Upper lobe of left lung (tissue), 6 donors: ENCODE measurements at regions not wholly inside any gene's neighbourhood (a gene's known extent, or its start where the extent isn't known, plus 50 kb on each side); places are given as distances from the start of the nearest gene placed in this dataset.
"Not testable (repeated sequence)": the region's sequence is repeated elsewhere in the genome, so short reads cannot be mapped to it uniquely, and the experiment has no call there.

ENCODE experiments used
- ATAC-seq, 2 donors: fragments of 200-7000 bp; cut with Tn5 transposase; one replicate each; pipeline ENCODE4 v1.9.1; 2022; ENCODE audit warnings: mild to moderate bottlenecking in 2 of 2, moderate library complexity in 2 of 2; ENCODE audit not compliant: low FRiP score in 2 of 2
- DNase-seq, 2 donors: peaks; one replicate each; pipeline ENCODE4 v3.0.0-alpha.2; 2019 to 2020
- H3K27ac ChIP-seq, 4 donors: fragments of 200-600 bp; sonication (generic); one replicate each; pipeline ENCODE4 v1.5.1; 2016 to 2019
- H3K27me3 ChIP-seq, 4 donors: fragments of 200-600 bp; sonication (generic); one replicate each; pipeline ENCODE4 v1.5.1; 2017 to 2019
- H3K36me3 ChIP-seq, 4 donors: fragments of 200-600 bp; sonication (generic); one replicate each; pipeline ENCODE4 v1.5.1; 2016 to 2019
- H3K4me1 ChIP-seq, 4 donors: fragments of 200-600 bp; sonication (generic); one replicate each; pipeline ENCODE4 v1.5.1; 2018 to 2019
- H3K4me3 ChIP-seq, 4 donors: fragments of 200-600 bp; sonication (generic); one replicate each; pipeline ENCODE4 v1.5.1; 2017 to 2019; ENCODE audit warnings: mild to moderate bottlenecking in 2 of 4, moderate library complexity in 1 of 4
- H3K9me3 ChIP-seq, 4 donors: fragments of 200-600 bp; sonication (generic); one replicate each; pipeline ENCODE4 v1.5.1; 2018 to 2019
- CTCF ChIP-seq, 6 experiments: fragments of 450-650 bp in 4 of 6; fragments of 200-600 bp in 2 of 6; sonication (generic) in 2 of 6; IDR thresholded peaks; one replicate each; pipeline ENCODE4 v1.5.1; 2016 to 2019; ENCODE audit warnings: antibody characterized with exemption in 6 of 6
- EP300 ChIP-seq, 4 donors: sonication (generic); formaldehyde crosslinking; IDR thresholded peaks; one replicate each; pipeline ENCODE4 v1.5.1; 2017; ENCODE audit warnings: antibody characterized with exemption in 4 of 4, control low read depth in 2 of 4
- POLR2A ChIP-seq, 4 donors: fragments of 450-650 bp; IDR thresholded peaks; one replicate each; pipeline ENCODE4 v1.5.1; 2016 to 2017; ENCODE audit warnings: antibody characterized with exemption in 4 of 4, mild to moderate bottlenecking in 2 of 4
- POLR2AphosphoS5 ChIP-seq, 2 donors: sonication (generic); formaldehyde crosslinking; IDR thresholded peaks; one replicate each; pipeline ENCODE4 v1.5.1; 2017; ENCODE audit warnings: antibody characterized with exemption in 2 of 2
- WGBS, 2 donors: methylation state at CpG; one replicate each; pipeline ENCODE4 v1.1.5; 2017 to 2018; 5-methylcytosine and 5-hydroxymethylcytosine counted together
- donor health status: DM: no; HTN: no; CAD: no; lungs with moderate emphysema.
- donor health status: DM: no; HTN: yes; CAD: no; lungs with severe emphysema.

DNA sequence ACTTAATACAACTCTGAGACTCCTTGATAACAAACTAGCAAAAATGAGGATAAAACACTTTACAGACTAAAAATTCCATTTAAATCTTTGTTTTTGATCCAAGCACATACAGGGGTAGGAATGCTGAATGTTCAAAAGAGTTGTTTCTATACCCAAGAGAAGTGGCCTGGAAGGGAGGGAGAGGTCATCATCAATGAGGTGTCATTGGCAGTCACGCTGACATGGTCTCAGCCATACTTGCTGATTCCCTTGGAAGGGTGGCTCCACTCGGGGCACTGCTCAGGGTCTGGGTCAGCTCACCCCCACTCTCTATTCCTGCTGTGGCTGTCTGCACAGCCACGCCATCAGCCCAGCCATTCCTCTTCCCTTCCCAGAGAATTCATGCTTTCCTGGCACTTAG is 105.2 kb upstream of the PELI1 start:
- DNase-seq (no peak), ATAC-seq (no peak)
- no peaks in the 10 kb centered on the region for H3K4me1 ChIP-seq
- TF ChIP-seq POLR2AphosphoS5 (IDR thresholded peaks at IDR 0.05) (no peak), CTCF (IDR thresholded peaks at IDR 0.05) (no peak), EP300 (IDR thresholded peaks at IDR 0.05) (no peak), POLR2A (IDR thresholded peaks at IDR 0.05) (no peak)
- H3K27me3 ChIP-seq: no peaks in the 10 kb centered on the region
- no peak overlapping the region for H3K4me3 ChIP-seq
- no peak overlapping the region for H3K27ac ChIP-seq
- no peaks in the 10 kb centered on the region for H3K9me3 ChIP-seq
- H3K36me3 ChIP-seq: no peaks in the 10 kb centered on the region
- WGBS, 2 donors: 84 to 90% methylated on average over 2 to 3 of the region's 3 CpGs

- ATAC-seq (no peak), DNase-seq (no peak)
- Histone ChIP-seq H3K9me3 (no peaks in the 10 kb centered on the region), H3K27ac (no peak overlapping the region), H3K4me3 (no peak overlapping the region), H3K36me3 (no peaks in the 10 kb centered on the region), H3K4me1 (no peaks in the 10 kb centered on the region), H3K27me3 (no peaks in the 10 kb centered on the region)
- no peak for TF ChIP-seq EP300 (IDR thresholded peaks at IDR 0.05)
- no peak for TF ChIP-seq CTCF (IDR thresholded peaks at IDR 0.05)
- TF ChIP-seq POLR2AphosphoS5 (IDR thresholded peaks at IDR 0.05): no peak
- no peak for TF ChIP-seq POLR2A (IDR thresholded peaks at IDR 0.05)
- WGBS, 2 donors: 89% methylated on average over 2 of the region's 2 CpGs
Measured at GRCh38 chr2:64250063-64250462, 105.8 kb upstream of the PELI1 start.

GRCh38 chr2:64250751-64251423 is 106.7 kb upstream of the PELI1 start:
- no peaks in the 10 kb centered on the region for H3K9me3 ChIP-seq
- no peak overlapping the region for H3K27ac ChIP-seq
- WGBS, 2 donors: 93 to 95% methylated on average over 7 of the region's 7 CpGs
- no peak for TF ChIP-seq CTCF (IDR thresholded peaks at IDR 0.05)
- no peaks in the 10 kb centered on the region for H3K27me3 ChIP-seq
- no peak overlapping the region for H3K4me3 ChIP-seq
- H3K4me1 ChIP-seq: no peaks in the 10 kb centered on the region
- DNase-seq (no peak), ATAC-seq (no peak)
- no peaks in the 10 kb centered on the region for H3K36me3 ChIP-seq

- H3K4me1 ChIP-seq: no peaks in the 10 kb centered on the region
- no peak overlapping the region for H3K27ac ChIP-seq
- H3K36me3 ChIP-seq: no peaks in the 10 kb centered on the region
- TF ChIP-seq CTCF (IDR thresholded peaks at IDR 0.05) (no peak), EP300 (IDR thresholded peaks at IDR 0.05) (no peak), POLR2A (IDR thresholded peaks at IDR 0.05) (no peak), POLR2AphosphoS5 (IDR thresholded peaks at IDR 0.05) (no peak)
- DNase-seq (no peak), ATAC-seq (no peak)
- no peaks in the 10 kb centered on the region for H3K9me3 ChIP-seq
- WGBS, 2 donors: 69 to 94% methylated on average over 5 of the region's 5 CpGs
- H3K4me3 ChIP-seq: no peak overlapping the region
- H3K27me3 ChIP-seq: no peaks in the 10 kb centered on the region
Measured at GRCh38 chr2:64251497-64252250, 107.5 kb upstream of the PELI1 start.

DNA sequence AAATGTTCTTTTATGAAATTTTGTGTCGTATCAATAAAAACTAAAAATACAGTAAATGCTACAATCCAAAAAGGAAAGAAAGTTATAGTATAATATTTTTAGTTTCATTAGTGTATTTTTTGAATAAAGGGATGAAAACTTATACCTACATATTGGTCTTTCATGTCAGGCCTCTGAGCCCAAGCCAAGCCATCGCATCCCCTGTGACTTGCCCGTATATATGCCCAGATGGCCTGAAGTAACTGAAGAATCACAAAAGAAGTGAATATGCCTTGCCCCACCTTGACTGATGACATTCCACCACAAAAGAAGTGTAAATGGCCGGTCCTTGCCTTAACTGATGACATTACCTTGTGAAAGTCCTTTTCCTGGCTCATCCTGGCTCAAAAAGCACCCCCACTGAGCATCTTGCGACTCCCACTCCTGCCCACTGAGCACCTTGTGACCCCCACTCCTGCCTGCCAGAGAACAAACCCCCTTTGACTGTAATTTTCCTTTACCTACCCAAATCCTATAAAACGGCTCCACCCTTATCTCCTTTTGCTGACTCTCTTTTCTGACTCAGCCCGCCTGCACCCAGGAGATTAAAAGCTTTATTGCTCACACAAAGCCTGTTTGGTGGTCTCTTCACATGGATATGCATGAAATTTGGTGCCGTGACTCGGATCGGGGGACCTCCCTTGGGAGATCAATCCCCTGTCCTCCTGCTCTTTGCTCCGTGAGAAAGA is 108.2 kb upstream of the PELI1 start:
- not testable (repeated sequence) for H3K4me3 ChIP-seq, H3K4me1 ChIP-seq, H3K27ac ChIP-seq, H3K9me3 ChIP-seq, ATAC-seq, DNase-seq, H3K27me3 ChIP-seq, H3K36me3 ChIP-seq
- 97% methylated on average over 11 of the region's 11 CpGs for WGBS, 2 donors

GRCh38 chr2:64253421-64253820 is 109.2 kb upstream of the PELI1 start:
- not testable (repeated sequence) for DNase-seq, ATAC-seq, H3K27ac ChIP-seq, H3K36me3 ChIP-seq, H3K27me3 ChIP-seq, H3K4me1 ChIP-seq, H3K9me3 ChIP-seq, H3K4me3 ChIP-seq
- 90 to 91% methylated on average over 7 to 9 of the region's 9 CpGs for whole genome bisulfite sequencing, 2 donors
